Central memory CD8-positive, alpha-beta T cell (primary cell): ENCODE measurements at regions not wholly inside any gene's neighbourhood (a gene's known extent, or its start where the extent isn't known, plus 50 kb on each side); places are given as distances from the start of the nearest gene placed in this dataset.
"Not testable (repeated sequence)": the region's sequence is repeated elsewhere in the genome, so short reads cannot be mapped to it uniquely, and the experiment has no call there.

Experiments used
- ATAC-seq: fragments of 150-1000 bp; cut with Tn5 transposase; replicated peaks from 2 replicates; pipeline ENCODE4 v1.10.0; 2022; ENCODE audit warnings: mild to moderate bottlenecking, moderate FRiP score, moderate number of reproducible peaks; ENCODE audit not compliant: poor library complexity, severe bottlenecking; ENCODE audit errors: extremely low read depth
- DNase-seq, 2 donors: peaks; one replicate each; pipeline ENCODE4 v3.0.0; 2021; ENCODE audit warnings: low spot score in 2 of 2
- H3K27ac Mint-ChIP-seq: one replicate; pipeline ENCODE4 v1.8.0; 2022; ENCODE audit warnings: low read depth, mild to moderate bottlenecking, moderate library complexity, mixed read lengths
- H3K27me3 Mint-ChIP-seq: one replicate; pipeline ENCODE4 v1.8.0; 2022; ENCODE audit warnings: mixed read lengths
- H3K36me3 Mint-ChIP-seq: one replicate; pipeline ENCODE4 v1.8.0; 2022; ENCODE audit warnings: mild to moderate bottlenecking, moderate library complexity, mixed read lengths; ENCODE audit not compliant: insufficient read depth
- H3K4me1 Mint-ChIP-seq: one replicate; pipeline ENCODE4 v1.8.0; 2022; ENCODE audit warnings: mixed read lengths
- H3K4me3 Mint-ChIP-seq: one replicate; pipeline ENCODE4 v1.8.0; 2022; ENCODE audit warnings: mild to moderate bottlenecking, moderate library complexity, mixed read lengths
- H3K9me3 Mint-ChIP-seq: one replicate; pipeline ENCODE4 v1.8.0; 2022; ENCODE audit warnings: mixed read lengths

GRCh38 chr14:106301609-106302008 is 775.2 kb downstream of the TMEM121 start:
- not testable (repeated sequence) for ATAC-seq, H3K27ac Mint-ChIP-seq, H3K4me3 Mint-ChIP-seq, DNase-seq, H3K36me3 Mint-ChIP-seq, H3K9me3 Mint-ChIP-seq
- peaks cover 14% of the 10 kb centered on the region for H3K27me3 Mint-ChIP-seq
- peaks cover 10% of the 10 kb centered on the region for H3K4me1 Mint-ChIP-seq

- Mint-ChIP-seq H3K4me3 (no peak overlapping the region), H3K4me1 (peaks cover 10% of the 10 kb centered on the region), H3K27me3 (peaks cover 14% of the 10 kb centered on the region)
Observed at GRCh38 chr14:106302661-106303060, 776.3 kb downstream of the TMEM121 start.

GRCh38 chr14:106304271-106304670 is 777.9 kb downstream of the TMEM121 start:
- ATAC-seq = no peak
- no peak overlapping the region for H3K4me3 Mint-ChIP-seq
- H3K9me3 Mint-ChIP-seq = no peaks in the 10 kb centered on the region
- H3K36me3 Mint-ChIP-seq = peaks cover 6% of the 10 kb centered on the region
- DNase-seq = no peak
- no peak overlapping the region for H3K27ac Mint-ChIP-seq
- no peaks in the 10 kb centered on the region for H3K27me3 Mint-ChIP-seq
- peaks cover 10% of the 10 kb centered on the region for H3K4me1 Mint-ChIP-seq

More at GRCh38 chr14:106302661-106303060, 776.3 kb downstream of the TMEM121 start:
- ATAC-seq (no peak), DNase-seq (no peak)
- Mint-ChIP-seq H3K9me3 (no peaks in the 10 kb centered on the region), H3K27ac (no peak overlapping the region), H3K36me3 (no peaks in the 10 kb centered on the region)

GRCh38 chr14:106308839-106309389 is 782.5 kb downstream of the TMEM121 start:
- H3K4me1 Mint-ChIP-seq = no peaks in the 10 kb centered on the region
- peak overlapping the region; percentile 32 for H3K27ac Mint-ChIP-seq

GRCh38 chr14:106309423-106309822 is 783.0 kb downstream of the TMEM121 start:
- no peak overlapping the region for H3K4me3 Mint-ChIP-seq
- no peak for DNase-seq
- peak overlapping the region; percentile 32 for H3K27ac Mint-ChIP-seq
- H3K36me3 Mint-ChIP-seq = peaks cover 6% of the 10 kb centered on the region
- no peaks in the 10 kb centered on the region for H3K9me3 Mint-ChIP-seq
- ATAC-seq = no peak
- H3K27me3 Mint-ChIP-seq = no peaks in the 10 kb centered on the region
- no peaks in the 10 kb centered on the region for H3K4me1 Mint-ChIP-seq

More at GRCh38 chr14:106308839-106309389, 782.5 kb downstream of the TMEM121 start:
- DNase-seq = peak; percentile 48 to 64
- ATAC-seq = peak; percentile 56
- no peaks in the 10 kb centered on the region for H3K27me3 Mint-ChIP-seq
- H3K9me3 Mint-ChIP-seq = no peaks in the 10 kb centered on the region
- H3K4me3 Mint-ChIP-seq = no peak overlapping the region
- H3K36me3 Mint-ChIP-seq = peaks cover 6% of the 10 kb centered on the region

- no peak overlapping the region for H3K27ac Mint-ChIP-seq
- H3K4me3 Mint-ChIP-seq = no peak overlapping the region
- no peaks in the 10 kb centered on the region for H3K9me3 Mint-ChIP-seq
- no peaks in the 10 kb centered on the region for H3K36me3 Mint-ChIP-seq
- no peaks in the 10 kb centered on the region for H3K4me1 Mint-ChIP-seq
- DNase-seq (no peak), ATAC-seq (no peak)
- no peaks in the 10 kb centered on the region for H3K27me3 Mint-ChIP-seq
Observed at GRCh38 chr14:106315436-106315835, 789.1 kb downstream of the TMEM121 start.

GRCh38 chr14:106317593-106317992 is 791.2 kb downstream of the TMEM121 start:
- peaks cover 8% of the 10 kb centered on the region for H3K27me3 Mint-ChIP-seq
- DNase-seq (no peak), ATAC-seq (no peak)
- no peak overlapping the region for H3K27ac Mint-ChIP-seq
- H3K4me3 Mint-ChIP-seq = no peak overlapping the region
- H3K9me3 Mint-ChIP-seq = no peaks in the 10 kb centered on the region
- H3K4me1 Mint-ChIP-seq = no peaks in the 10 kb centered on the region
- H3K36me3 Mint-ChIP-seq = no peaks in the 10 kb centered on the region

- H3K27me3 Mint-ChIP-seq = peaks cover 14% of the 10 kb centered on the region
- DNase-seq = no peak
- H3K9me3 Mint-ChIP-seq = no peaks in the 10 kb centered on the region
- no peaks in the 10 kb centered on the region for H3K4me1 Mint-ChIP-seq
- ATAC-seq = no peak
- no peak overlapping the region for H3K4me3 Mint-ChIP-seq
- H3K36me3 Mint-ChIP-seq = no peaks in the 10 kb centered on the region
- H3K27ac Mint-ChIP-seq = no peak overlapping the region
Observed at GRCh38 chr14:106318700-106319099, 792.3 kb downstream of the TMEM121 start.

- not testable (repeated sequence) for H3K9me3 Mint-ChIP-seq, ATAC-seq, H3K4me1 Mint-ChIP-seq, DNase-seq, H3K4me3 Mint-ChIP-seq, H3K36me3 Mint-ChIP-seq
- H3K27ac Mint-ChIP-seq = peak overlapping the region; percentile 41
- peaks cover 22% of the 10 kb centered on the region for H3K27me3 Mint-ChIP-seq
Observed at GRCh38 chr14:106323970-106324369, 797.6 kb downstream of the TMEM121 start.

- no peak overlapping the region for H3K27ac Mint-ChIP-seq
- H3K9me3 Mint-ChIP-seq = no peaks in the 10 kb centered on the region
- H3K4me3 Mint-ChIP-seq = no peak overlapping the region
Observed at GRCh38 chr14:106327234-106327633, 800.9 kb downstream of the TMEM121 start.

GRCh38 chr14:106327702-106328353 is 801.4 kb downstream of the TMEM121 start:
- H3K27me3 Mint-ChIP-seq = peaks cover 19% of the 10 kb centered on the region
- not testable (repeated sequence) for H3K4me3 Mint-ChIP-seq, H3K4me1 Mint-ChIP-seq, H3K9me3 Mint-ChIP-seq, H3K27ac Mint-ChIP-seq, DNase-seq, ATAC-seq, H3K36me3 Mint-ChIP-seq

More at GRCh38 chr14:106327234-106327633, 800.9 kb downstream of the TMEM121 start:
- H3K27me3 Mint-ChIP-seq = peaks cover 25% of the 10 kb centered on the region
- no peak for ATAC-seq
- H3K36me3 Mint-ChIP-seq = no peaks in the 10 kb centered on the region
- no peaks in the 10 kb centered on the region for H3K4me1 Mint-ChIP-seq
- DNase-seq = no peak

- H3K4me3 Mint-ChIP-seq, H3K9me3 Mint-ChIP-seq, H3K36me3 Mint-ChIP-seq, ATAC-seq, H3K4me1 Mint-ChIP-seq, DNase-seq, H3K27ac Mint-ChIP-seq: not testable (repeated sequence)
- H3K27me3 Mint-ChIP-seq = peaks cover 16% of the 10 kb centered on the region
Observed at GRCh38 chr14:106329243-106329642, 802.9 kb downstream of the TMEM121 start.
